Suppressor macrophage (primary cell): ENCODE measurements at regions not wholly inside any gene's neighbourhood (a gene's known extent, or its start where the extent isn't known, plus 50 kb on each side); places are given as distances from the start of the nearest gene placed in this dataset.

ENCODE experiments used
- DNase-seq, 4 experiments: peaks; one replicate each; pipeline ENCODE4 v3.0.0-alpha.2; 2020 to 2022

GRCh38 chr12:85352016-85352415 lies 72.0 kb downstream of the ALX1 start:
- DNase-seq, result no peak

GRCh38 chr12:85356596-85357385 lies 76.8 kb downstream of the ALX1 start:
- no peak for DNase-seq

- no peak for DNase-seq
Measured at GRCh38 chr12:85357609-85358008, 77.6 kb downstream of the ALX1 start.

- no peak for DNase-seq
Measured at GRCh38 chr12:85358715-85359114, 78.7 kb downstream of the ALX1 start.

- no peak for DNase-seq
Measured at GRCh38 chr12:85363382-85364190, 83.6 kb downstream of the ALX1 start.

- no peak for DNase-seq
Measured at GRCh38 chr12:85367936-85368335, 87.9 kb downstream of the ALX1 start.

GRCh38 chr12:85369365-85370154 lies 89.5 kb downstream of the ALX1 start:
- no peak for DNase-seq

GRCh38 chr12:85373045-85373444 lies 93.0 kb downstream of the ALX1 start:
- DNase-seq, result no peak

- DNase-seq, result no peak
Measured at GRCh38 chr12:85374981-85375380, 95.0 kb downstream of the ALX1 start.

GRCh38 chr12:85385406-85385805 lies 105.4 kb downstream of the ALX1 start:
- no peak for DNase-seq

- no peak for DNase-seq
Measured at GRCh38 chr12:85390266-85390665, 110.2 kb downstream of the ALX1 start.

- DNase-seq, result no peak
Measured at GRCh38 chr12:85392508-85392907, 112.5 kb downstream of the ALX1 start.

GRCh38 chr12:85393606-85394005 lies 113.6 kb downstream of the ALX1 start:
- no peak for DNase-seq

- DNase-seq, result no peak
Measured at GRCh38 chr12:85394065-85394464, 114.0 kb downstream of the ALX1 start.

GRCh38 chr12:85394809-85395208 lies 114.8 kb downstream of the ALX1 start:
- no peak for DNase-seq

- DNase-seq, result no peak
Measured at GRCh38 chr12:85405262-85405661, 125.2 kb downstream of the ALX1 start.

GRCh38 chr12:85405781-85406522 lies 125.9 kb downstream of the ALX1 start:
- no peak for DNase-seq

- DNase-seq, result no peak
Measured at GRCh38 chr12:85413266-85413665, 133.2 kb downstream of the ALX1 start.

GRCh38 chr12:85422762-85423161 lies 142.7 kb downstream of the ALX1 start:
- no peak for DNase-seq

- DNase-seq, result no peak
Measured at GRCh38 chr12:85423947-85424346, 143.9 kb downstream of the ALX1 start.

- DNase-seq, result peak; percentile 45 to 56 (median 50)
Measured at GRCh38 chr12:85424581-85425348, 144.7 kb downstream of the ALX1 start.

GRCh38 chr12:85425349-85425612 lies 145.3 kb downstream of the ALX1 start:
- DNase-seq, result no peak
